Smooth muscle cell (in vitro differentiated cells): ENCODE measurements at regions not wholly inside any gene's neighbourhood (a gene's known extent, or its start where the extent isn't known, plus 50 kb on each side); places are given as distances from the start of the nearest gene placed in this dataset.

Source experiments
- DNase-seq: peaks from one replicate; lab custom pipeline; 2025; ENCODE audit not compliant: unreplicated experiment; lab: John Stamatoyannopoulos, UW
- H2AFZ ChIP-seq: fragments of 200-600 bp; sonication (generic); 2 replicates; pipeline ENCODE4 v1.6.0; 2016; ENCODE audit warnings: antibody characterized with exemption, low read depth, mild to moderate bottlenecking
- H3F3A ChIP-seq: fragments of 200-600 bp; sonication (generic); 2 replicates; pipeline ENCODE4 v1.6.0; 2017; ENCODE audit warnings: antibody characterized with exemption, low read depth
- H3K27ac ChIP-seq: fragments of 200-600 bp; sonication (generic); 2 replicates; pipeline ENCODE4 v1.5.1; 2016; ENCODE audit warnings: low read depth, mild to moderate bottlenecking
- H3K27me3 ChIP-seq: fragments of 200-600 bp; sonication (generic); 2 replicates; pipeline ENCODE4 v1.6.1; 2016; ENCODE audit warnings: low read depth, mild to moderate bottlenecking
- H3K36me3 ChIP-seq: fragments of 200-600 bp; sonication (generic); 2 replicates; pipeline ENCODE4 v1.5.1; 2016; ENCODE audit warnings: low read depth
- H3K4me1 ChIP-seq: fragments of 200-600 bp; sonication (generic); 2 replicates; pipeline ENCODE4 v1.5.1; 2016; ENCODE audit warnings: low read depth
- H3K4me2 ChIP-seq: fragments of 200-600 bp; sonication (generic); 2 replicates; pipeline ENCODE4 v1.6.0; 2016; ENCODE audit warnings: mild to moderate bottlenecking
- H3K4me3 ChIP-seq: fragments of 200-600 bp; sonication (generic); 2 replicates; pipeline ENCODE4 v1.5.1; 2016; ENCODE audit warnings: mild to moderate bottlenecking
- H3K79me2 ChIP-seq: fragments of 200-600 bp; sonication (generic); 2 replicates; pipeline ENCODE4 v1.6.0; 2016; ENCODE audit warnings: low read depth, mild to moderate bottlenecking
- H3K9ac ChIP-seq: fragments of 200-600 bp; sonication (generic); 2 replicates; pipeline ENCODE4 v1.6.0; 2016; ENCODE audit warnings: low read depth
- H3K9me3 ChIP-seq: fragments of 200-600 bp; sonication (generic); replicated peaks from 2 replicates; pipeline ENCODE4 v1.5.1; 2016; ENCODE audit warnings: low read depth
- H4K20me1 ChIP-seq: fragments of 200-600 bp; sonication (generic); 2 replicates; pipeline ENCODE4 v1.6.0; 2016; ENCODE audit warnings: low read depth
- WGBS: methylation state at CpG from one replicate; pipeline ENCODE4 v1.1.7; 2016; ENCODE audit warnings: low lambda C conversion rate; 5-methylcytosine and 5-hydroxymethylcytosine counted together
- TF ChIP-seq, protein P1 (sequence below): fragments of 200-600 bp; sonication (generic); IDR thresholded peaks from 2 replicates; pipeline ENCODE4 v1.5.1; 2017; ENCODE audit warnings: borderline replicate concordance, mild to moderate bottlenecking, antibody characterized with exemption; ENCODE audit not compliant: insufficient read depth, poor library complexity, severe bottlenecking

- H3K4me1 ChIP-seq, result peaks cover 6% of the 10 kb centered on the region
- H3K27ac ChIP-seq, result no peak overlapping the region
- H3K27me3 ChIP-seq, result no peaks in the 10 kb centered on the region
- no peak for DNase-seq
- no peak overlapping the region for H2AFZ ChIP-seq
- TF ChIP-seq, protein P1, sequence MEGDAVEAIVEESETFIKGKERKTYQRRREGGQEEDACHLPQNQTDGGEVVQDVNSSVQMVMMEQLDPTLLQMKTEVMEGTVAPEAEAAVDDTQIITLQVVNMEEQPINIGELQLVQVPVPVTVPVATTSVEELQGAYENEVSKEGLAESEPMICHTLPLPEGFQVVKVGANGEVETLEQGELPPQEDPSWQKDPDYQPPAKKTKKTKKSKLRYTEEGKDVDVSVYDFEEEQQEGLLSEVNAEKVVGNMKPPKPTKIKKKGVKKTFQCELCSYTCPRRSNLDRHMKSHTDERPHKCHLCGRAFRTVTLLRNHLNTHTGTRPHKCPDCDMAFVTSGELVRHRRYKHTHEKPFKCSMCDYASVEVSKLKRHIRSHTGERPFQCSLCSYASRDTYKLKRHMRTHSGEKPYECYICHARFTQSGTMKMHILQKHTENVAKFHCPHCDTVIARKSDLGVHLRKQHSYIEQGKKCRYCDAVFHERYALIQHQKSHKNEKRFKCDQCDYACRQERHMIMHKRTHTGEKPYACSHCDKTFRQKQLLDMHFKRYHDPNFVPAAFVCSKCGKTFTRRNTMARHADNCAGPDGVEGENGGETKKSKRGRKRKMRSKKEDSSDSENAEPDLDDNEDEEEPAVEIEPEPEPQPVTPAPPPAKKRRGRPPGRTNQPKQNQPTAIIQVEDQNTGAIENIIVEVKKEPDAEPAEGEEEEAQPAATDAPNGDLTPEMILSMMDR, result no peak
- H3K9ac ChIP-seq, result no peak overlapping the region
- no peak overlapping the region for H3K4me2 ChIP-seq
- no peaks in the 10 kb centered on the region for H3F3A ChIP-seq
- no peaks in the 10 kb centered on the region for H4K20me1 ChIP-seq
- H3K79me2 ChIP-seq, result no peaks in the 10 kb centered on the region
- H3K36me3 ChIP-seq, result no peaks in the 10 kb centered on the region
- H3K9me3 ChIP-seq, result no peaks in the 10 kb centered on the region
- 100% methylated on average over 2 of the region's 2 CpGs for WGBS
- H3K4me3 ChIP-seq, result no peak overlapping the region
Measured at GRCh38 chr10:31617757-31618156, 298.7 kb downstream of the ZEB1 start.

GRCh38 chr10:31617133-31617532 lies 298.1 kb downstream of the ZEB1 start:
- Histone ChIP-seq H3F3A (no peaks in the 10 kb centered on the region), H3K36me3 (no peaks in the 10 kb centered on the region), H3K79me2 (no peaks in the 10 kb centered on the region), H3K4me2 (no peak overlapping the region), H3K4me3 (no peak overlapping the region), H4K20me1 (no peaks in the 10 kb centered on the region), H3K27ac (no peak overlapping the region), H3K9me3 (no peaks in the 10 kb centered on the region), H3K9ac (no peak overlapping the region), H3K27me3 (no peaks in the 10 kb centered on the region), H3K4me1 (peaks cover 6% of the 10 kb centered on the region), H2AFZ (no peak overlapping the region)
- TF ChIP-seq, protein P1, result no peak
- DNase-seq, result no peak
- 100% methylated on average over 2 of the region's 2 CpGs for WGBS

GRCh38 chr10:31615129-31615528 lies 296.1 kb downstream of the ZEB1 start:
- Histone ChIP-seq H3K27me3 (no peaks in the 10 kb centered on the region), H4K20me1 (no peaks in the 10 kb centered on the region), H3K36me3 (no peaks in the 10 kb centered on the region), H3K79me2 (no peaks in the 10 kb centered on the region), H3K4me3 (no peak overlapping the region), H3K9ac (no peak overlapping the region), H2AFZ (no peak overlapping the region), H3K4me1 (no peaks in the 10 kb centered on the region), H3F3A (no peaks in the 10 kb centered on the region), H3K4me2 (no peak overlapping the region), H3K27ac (no peak overlapping the region), H3K9me3 (no peaks in the 10 kb centered on the region)
- DNase-seq, result no peak
- TF ChIP-seq, protein P1, result no peak

DNA sequence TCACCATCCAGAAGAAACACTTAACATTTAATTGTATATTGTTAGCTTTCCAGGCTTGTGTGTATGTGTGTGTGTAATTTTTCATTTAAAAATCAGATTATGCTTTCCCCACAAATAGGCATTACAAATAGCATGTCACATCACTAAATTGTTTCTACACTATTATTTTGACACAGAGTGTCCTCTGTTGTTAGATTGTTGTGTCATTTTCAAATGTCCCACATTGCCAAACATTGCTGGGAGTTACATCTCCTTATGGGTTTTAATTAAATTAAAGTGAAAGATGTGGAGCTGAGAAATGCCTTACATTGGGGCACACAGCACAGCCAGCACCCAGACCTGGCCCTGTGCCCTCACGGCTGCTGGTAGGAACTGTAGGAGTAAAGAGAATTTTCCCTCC lies 295.6 kb downstream of the ZEB1 start:
- Histone ChIP-seq H3K9me3 (no peaks in the 10 kb centered on the region), H3K27me3 (no peaks in the 10 kb centered on the region), H3K4me2 (no peak overlapping the region), H3F3A (no peaks in the 10 kb centered on the region), H3K9ac (no peak overlapping the region), H3K36me3 (no peaks in the 10 kb centered on the region), H3K4me3 (no peak overlapping the region), H3K4me1 (no peaks in the 10 kb centered on the region), H2AFZ (no peak overlapping the region), H3K27ac (no peak overlapping the region), H4K20me1 (no peaks in the 10 kb centered on the region), H3K79me2 (no peaks in the 10 kb centered on the region)
- TF ChIP-seq, protein P1, result no peak
- DNase-seq, result no peak
- WGBS, result 87% methylated on average over 1 of the region's 1 CpG
